Activated CD4-positive, alpha-beta T cell treated with anti-CD3 and anti-CD28 coated beads for 4 hours (primary cell): ENCODE measurements at regions not wholly inside any gene's neighbourhood (a gene's known extent, or its start where the extent isn't known, plus 50 kb on each side); places are given as distances from the start of the nearest gene placed in this dataset.
"Not testable (repeated sequence)": the region's sequence is repeated elsewhere in the genome, so short reads cannot be mapped to it uniquely, and the experiment has no call there.

ENCODE experiments used
- DNase-seq, 2 donors: peaks; one replicate each; pipeline ENCODE4 v3.0.0-alpha.2; 2020

- DNase-seq = no peak
These were observed 555.3 kb upstream of the C16orf82 start for GRCh38 chr16:26511463-26511862.

GRCh38 chr16:26521626-26522025 lies 545.1 kb upstream of the C16orf82 start:
- DNase-seq = no peak

GRCh38 chr16:26524281-26524680 lies 542.4 kb upstream of the C16orf82 start:
- no peak for DNase-seq

- DNase-seq = no peak
These were observed 541.9 kb upstream of the C16orf82 start for GRCh38 chr16:26524846-26525245.

GRCh38 chr16:26525856-26526255 lies 540.9 kb upstream of the C16orf82 start:
- DNase-seq = no peak

GRCh38 chr16:26526633-26527032 lies 540.1 kb upstream of the C16orf82 start:
- DNase-seq = no peak

- DNase-seq = no peak
These were observed 536.0 kb upstream of the C16orf82 start for GRCh38 chr16:26530584-26531289.

- DNase-seq = no peak
These were observed 535.4 kb upstream of the C16orf82 start for GRCh38 chr16:26531290-26531730.

- DNase-seq = no peak
These were observed 534.3 kb upstream of the C16orf82 start for GRCh38 chr16:26532456-26532855.

GRCh38 chr16:26542198-26542597 lies 524.5 kb upstream of the C16orf82 start:
- no peak for DNase-seq

GRCh38 chr16:26546573-26546972 lies 520.2 kb upstream of the C16orf82 start:
- no peak for DNase-seq

- DNase-seq = no peak
These were observed 519.0 kb upstream of the C16orf82 start for GRCh38 chr16:26547681-26548080.

- DNase-seq = no peak
These were observed 516.6 kb upstream of the C16orf82 start for GRCh38 chr16:26550111-26550610.

GRCh38 chr16:26554030-26554429 lies 512.7 kb upstream of the C16orf82 start:
- DNase-seq = no peak

GRCh38 chr16:26561303-26561702 lies 505.4 kb upstream of the C16orf82 start:
- no peak for DNase-seq

- DNase-seq = no peak
These were observed 503.7 kb upstream of the C16orf82 start for GRCh38 chr16:26563018-26563417.

- DNase-seq = no peak
These were observed 499.4 kb upstream of the C16orf82 start for GRCh38 chr16:26567356-26567755.

GRCh38 chr16:26569793-26570192 lies 496.9 kb upstream of the C16orf82 start:
- DNase-seq = no peak

GRCh38 chr16:26578748-26579147 lies 488.0 kb upstream of the C16orf82 start:
- DNase-seq = no peak

GRCh38 chr16:26583803-26584202 lies 482.9 kb upstream of the C16orf82 start:
- no peak for DNase-seq

GRCh38 chr16:26593700-26594099 lies 473.0 kb upstream of the C16orf82 start:
- no peak for DNase-seq

GRCh38 chr16:26594666-26595065 lies 472.1 kb upstream of the C16orf82 start:
- no peak for DNase-seq

- DNase-seq = no peak
These were observed 471.5 kb upstream of the C16orf82 start for GRCh38 chr16:26595199-26595598.

- DNase-seq = not testable (repeated sequence)
These were observed 470.7 kb upstream of the C16orf82 start for GRCh38 chr16:26596033-26596432.

GRCh38 chr16:26598061-26598460 lies 468.7 kb upstream of the C16orf82 start:
- DNase-seq = peak; percentile 39 to 46
